ENCODE measurements at regions not wholly inside any gene's neighbourhood (a gene's known extent, or its start where the extent isn't known, plus 50 kb on each side); places are given as distances from the start of the nearest gene placed in this dataset.

- no peak for TF ChIP-seq CTCF (IDR thresholded peaks at IDR 0.05)
- no peak for TF ChIP-seq EZH2 (IDR thresholded peaks at IDR 0.05)
- no peak for TF ChIP-seq EZH2phosphoT487 (IDR thresholded peaks at IDR 0.05)
Observed at GRCh38 chr3:72099326-72100079, 314.6 kb upstream of the PROK2 start.
